ENCODE measurements at regions not wholly inside any gene's neighbourhood (a gene's known extent, or its start where the extent isn't known, plus 50 kb on each side); places are given as distances from the start of the nearest gene placed in this dataset.

GRCh38 chr2:145807554-145807953, 1287.6 kb upstream of the ZEB2 start:
- Mint-ChIP-seq H3K36me3 (ENCODE audit: low read depth) (no peaks in the 10 kb centered on the region), H3K4me3 (ENCODE audit: unreplicated experiment) (no peak overlapping the region), H3K27ac (ENCODE audit: unreplicated experiment) (no peak overlapping the region), H3K9me3 (ENCODE audit: low read depth) (no peaks in the 10 kb centered on the region), H3K27me3 (ENCODE audit: low read depth) (no peaks in the 10 kb centered on the region), H3K4me1 (ENCODE audit: low read depth) (peaks cover 16% of the 10 kb centered on the region)
- no peak for DNase-seq (ENCODE audit: low spot score)
- TF ChIP-seq, protein P1, sequence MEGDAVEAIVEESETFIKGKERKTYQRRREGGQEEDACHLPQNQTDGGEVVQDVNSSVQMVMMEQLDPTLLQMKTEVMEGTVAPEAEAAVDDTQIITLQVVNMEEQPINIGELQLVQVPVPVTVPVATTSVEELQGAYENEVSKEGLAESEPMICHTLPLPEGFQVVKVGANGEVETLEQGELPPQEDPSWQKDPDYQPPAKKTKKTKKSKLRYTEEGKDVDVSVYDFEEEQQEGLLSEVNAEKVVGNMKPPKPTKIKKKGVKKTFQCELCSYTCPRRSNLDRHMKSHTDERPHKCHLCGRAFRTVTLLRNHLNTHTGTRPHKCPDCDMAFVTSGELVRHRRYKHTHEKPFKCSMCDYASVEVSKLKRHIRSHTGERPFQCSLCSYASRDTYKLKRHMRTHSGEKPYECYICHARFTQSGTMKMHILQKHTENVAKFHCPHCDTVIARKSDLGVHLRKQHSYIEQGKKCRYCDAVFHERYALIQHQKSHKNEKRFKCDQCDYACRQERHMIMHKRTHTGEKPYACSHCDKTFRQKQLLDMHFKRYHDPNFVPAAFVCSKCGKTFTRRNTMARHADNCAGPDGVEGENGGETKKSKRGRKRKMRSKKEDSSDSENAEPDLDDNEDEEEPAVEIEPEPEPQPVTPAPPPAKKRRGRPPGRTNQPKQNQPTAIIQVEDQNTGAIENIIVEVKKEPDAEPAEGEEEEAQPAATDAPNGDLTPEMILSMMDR (IDR thresholded peaks at IDR 0.05), result no peak

- DNase-seq (ENCODE audit: low spot score), result no peak
- Mint-ChIP-seq H3K9me3 (ENCODE audit: low read depth) (no peaks in the 10 kb centered on the region), H3K27ac (ENCODE audit: unreplicated experiment) (no peak overlapping the region), H3K36me3 (ENCODE audit: low read depth) (no peaks in the 10 kb centered on the region), H3K27me3 (ENCODE audit: low read depth) (no peaks in the 10 kb centered on the region), H3K4me1 (ENCODE audit: low read depth) (peaks cover 12% of the 10 kb centered on the region), H3K4me3 (ENCODE audit: unreplicated experiment) (no peak overlapping the region)
- TF ChIP-seq, protein P1 (IDR thresholded peaks at IDR 0.05), result no peak
Observed at GRCh38 chr2:145806546-145806945, 1286.6 kb upstream of the ZEB2 start.

GRCh38 chr2:145802133-145802532, 1282.2 kb upstream of the ZEB2 start:
- H3K27me3 Mint-ChIP-seq (ENCODE audit: low read depth), result no peaks in the 10 kb centered on the region
- H3K9me3 Mint-ChIP-seq (ENCODE audit: low read depth), result no peaks in the 10 kb centered on the region

GRCh38 chr2:145801210-145801609, 1281.3 kb upstream of the ZEB2 start:
- no peaks in the 10 kb centered on the region for H3K9me3 Mint-ChIP-seq (ENCODE audit: low read depth)
- H3K4me1 Mint-ChIP-seq (ENCODE audit: low read depth), result peaks cover 6% of the 10 kb centered on the region
- no peaks in the 10 kb centered on the region for H3K27me3 Mint-ChIP-seq (ENCODE audit: low read depth)
- H3K4me3 Mint-ChIP-seq (ENCODE audit: unreplicated experiment), result no peak overlapping the region
- no peak overlapping the region for H3K27ac Mint-ChIP-seq (ENCODE audit: unreplicated experiment)
- DNase-seq (ENCODE audit: low spot score), result no peak
- H3K36me3 Mint-ChIP-seq (ENCODE audit: low read depth), result no peaks in the 10 kb centered on the region
- TF ChIP-seq, protein P1 (IDR thresholded peaks at IDR 0.05), result no peak

More at GRCh38 chr2:145802133-145802532, 1282.2 kb upstream of the ZEB2 start:
- TF ChIP-seq, protein P1 (IDR thresholded peaks at IDR 0.05), result no peak
- H3K27ac Mint-ChIP-seq (ENCODE audit: unreplicated experiment), result peak overlapping the region; percentile 8
- no peaks in the 10 kb centered on the region for H3K36me3 Mint-ChIP-seq (ENCODE audit: low read depth)
- peaks cover 6% of the 10 kb centered on the region for H3K4me1 Mint-ChIP-seq (ENCODE audit: low read depth)
- no peak overlapping the region for H3K4me3 Mint-ChIP-seq (ENCODE audit: unreplicated experiment)
- DNase-seq (ENCODE audit: low spot score), result no peak

GRCh38 chr2:145800151-145801091, 1280.5 kb upstream of the ZEB2 start:
- Mint-ChIP-seq H3K9me3 (ENCODE audit: low read depth) (no peaks in the 10 kb centered on the region), H3K27ac (ENCODE audit: unreplicated experiment) (no peak overlapping the region), H3K27me3 (ENCODE audit: low read depth) (no peaks in the 10 kb centered on the region), H3K36me3 (ENCODE audit: low read depth) (no peaks in the 10 kb centered on the region), H3K4me1 (ENCODE audit: low read depth) (peaks cover 6% of the 10 kb centered on the region), H3K4me3 (ENCODE audit: unreplicated experiment) (no peak overlapping the region)
- TF ChIP-seq, protein P1 (IDR thresholded peaks at IDR 0.05), result no peak
- DNase-seq (ENCODE audit: low spot score), result no peak
